H9 (cell line): ENCODE measurements at regions not wholly inside any gene's neighbourhood (a gene's known extent, or its start where the extent isn't known, plus 50 kb on each side); places are given as distances from the start of the nearest gene placed in this dataset.

Experiments
- DNase-seq: peaks from one replicate; pipeline ENCODE4 v3.0.0-alpha.2; 2017
- H2AFZ ChIP-seq: one replicate; pipeline ENCODE4 v1.6.1; 2013; ENCODE audit warnings: mild to moderate bottlenecking, low read length, control low read depth, moderate library complexity
- H2AK5ac ChIP-seq: 2 replicates; pipeline ENCODE4 v1.6.1; 2013; ENCODE audit warnings: low read length, control low read depth, mixed read lengths; ENCODE audit not compliant: insufficient read length
- H2BK120ac ChIP-seq: one replicate; pipeline ENCODE4 v1.6.1; 2013; ENCODE audit warnings: low read depth, mild to moderate bottlenecking, low read length, control low read depth, inconsistent platforms; ENCODE audit not compliant: poor library complexity, severe bottlenecking
- H2BK12ac ChIP-seq: 2 replicates; pipeline ENCODE4 v1.6.1; 2013; ENCODE audit warnings: low read length, control low read depth, mixed read lengths, low read depth; ENCODE audit not compliant: insufficient read length
- H2BK15ac ChIP-seq: 2 replicates; pipeline ENCODE4 v1.6.1; 2013; ENCODE audit warnings: low read depth, low read length, control low read depth
- H2BK20ac ChIP-seq: one replicate; pipeline ENCODE4 v1.6.1; 2013; ENCODE audit warnings: low read depth, mild to moderate bottlenecking, low read length, control low read depth, inconsistent platforms; ENCODE audit not compliant: poor library complexity, severe bottlenecking
- H2BK5ac ChIP-seq: 2 replicates; pipeline ENCODE4 v1.6.1; 2013; ENCODE audit warnings: low read length, control low read depth, mixed read lengths; ENCODE audit not compliant: insufficient read length
- H3K14ac ChIP-seq: 2 replicates; pipeline ENCODE4 v1.6.1; 2013; ENCODE audit warnings: low read length, control low read depth; ENCODE audit not compliant: insufficient read depth
- H3K18ac ChIP-seq: 2 replicates; pipeline ENCODE4 v1.6.1; 2013; ENCODE audit warnings: low read depth, mild to moderate bottlenecking, mixed read lengths, low read length, control low read depth; ENCODE audit not compliant: insufficient read length
- H3K23ac ChIP-seq: 2 replicates; pipeline ENCODE4 v1.6.1; 2013; ENCODE audit warnings: low read length, control low read depth, mixed read lengths, low read depth; ENCODE audit not compliant: insufficient read length
- H3K23me2 ChIP-seq: 2 replicates; pipeline ENCODE4 v1.6.1; 2013; ENCODE audit warnings: low read depth, mild to moderate bottlenecking, mixed read lengths, low read length, control low read depth; ENCODE audit not compliant: insufficient read length, poor library complexity, severe bottlenecking
- H3K27ac ChIP-seq: 2 replicates; pipeline ENCODE4 v1.5.1; 2013; ENCODE audit warnings: low read length, control low read depth, mixed read lengths, low read depth; ENCODE audit not compliant: insufficient read length
- H3K27me3 ChIP-seq: 2 replicates; pipeline ENCODE4 v1.6.1; 2013; ENCODE audit warnings: low read length, control low read depth, inconsistent platforms; ENCODE audit not compliant: insufficient read depth
- H3K4ac ChIP-seq: 2 replicates; pipeline ENCODE4 v1.6.1; 2013; ENCODE audit warnings: low read depth, mild to moderate bottlenecking, control low read depth, inconsistent platforms, low read length, moderate library complexity
- H3K4me1 ChIP-seq: 2 replicates; pipeline ENCODE4 v1.6.1; 2013; ENCODE audit warnings: low read length, control low read depth, inconsistent platforms; ENCODE audit not compliant: insufficient read depth
- H3K4me2 ChIP-seq: 2 replicates; pipeline ENCODE4 v1.6.1; 2013; ENCODE audit warnings: low read length, control low read depth, mixed read lengths; ENCODE audit not compliant: insufficient read length, insufficient read depth
- H3K56ac ChIP-seq: 2 replicates; pipeline ENCODE4 v1.6.1; 2013; ENCODE audit warnings: low read depth, mild to moderate bottlenecking, mixed read lengths, low read length, control low read depth; ENCODE audit not compliant: insufficient read length
- H3K79me1 ChIP-seq: 2 replicates; pipeline ENCODE4 v1.6.1; 2013; ENCODE audit warnings: low read depth, mild to moderate bottlenecking, moderate library complexity, low read length, control low read depth, inconsistent platforms; ENCODE audit not compliant: insufficient read depth, poor library complexity, severe bottlenecking
- H3K79me2 ChIP-seq: 2 replicates; pipeline ENCODE4 v1.6.1; 2013; ENCODE audit warnings: low read length, control low read depth, inconsistent platforms; ENCODE audit not compliant: insufficient read depth
- H3K9ac ChIP-seq: 2 replicates; pipeline ENCODE4 v1.6.1; 2013; ENCODE audit warnings: low read length, control low read depth, mixed read lengths; ENCODE audit not compliant: insufficient read length; ENCODE audit errors: extremely low read depth
- H3K9me3 ChIP-seq: one replicate; pipeline ENCODE4 v1.6.1; 2013; ENCODE audit warnings: low read depth, low read length, inconsistent platforms; ENCODE audit not compliant: control insufficient read depth
- H3T11ph ChIP-seq: one replicate; pipeline ENCODE4 v1.6.1; 2013; ENCODE audit warnings: mild to moderate bottlenecking, low read length, control low read depth, inconsistent platforms
- H4K20me1 ChIP-seq: one replicate; pipeline ENCODE4 v1.6.1; 2013; ENCODE audit not compliant: control insufficient read depth, insufficient read length, insufficient read depth
- H4K5ac ChIP-seq: 2 replicates; pipeline ENCODE4 v1.6.1; 2013; ENCODE audit warnings: low read depth, mild to moderate bottlenecking, mixed read lengths, low read length, control low read depth; ENCODE audit not compliant: insufficient read length
- H4K8ac ChIP-seq: replicated peaks from 2 replicates; pipeline ENCODE4 v1.6.1; 2013; ENCODE audit warnings: low read length, control low read depth, mixed read lengths, low read depth; ENCODE audit not compliant: insufficient read length
- H4K91ac ChIP-seq: 2 replicates; pipeline ENCODE4 v1.6.1; 2013; ENCODE audit warnings: low read depth, mild to moderate bottlenecking, moderate library complexity, mixed read lengths, low read length, control low read depth; ENCODE audit not compliant: insufficient read length
- H3K27ac Mint-ChIP-seq, 3 experiments: 2 replicates in 2 of 3; 3 replicates in 1 of 3; pipeline ENCODE4 v1.8.0; 2020 to 2021; ENCODE audit warnings: mixed read lengths in 3 of 3, mild to moderate bottlenecking in 1 of 3, moderate library complexity in 1 of 3
- H3K27me3 Mint-ChIP-seq: 2 replicates; pipeline ENCODE4 v1.8.0; 2021; ENCODE audit warnings: low read depth, mild to moderate bottlenecking, moderate library complexity, mixed read lengths
- H3K36me3 Mint-ChIP-seq, 3 experiments: 2 replicates in 2 of 3; 3 replicates in 1 of 3; pipeline ENCODE4 v1.8.0; 2020 to 2021; ENCODE audit warnings: low read depth in 3 of 3, mixed read lengths in 3 of 3; ENCODE audit not compliant: insufficient read depth in 1 of 3
- H3K4me1 Mint-ChIP-seq, 2 experiments: 2 replicates each; pipeline ENCODE4 v1.8.0; 2020; ENCODE audit warnings: mixed read lengths in 2 of 2
- H3K4me3 Mint-ChIP-seq, 2 experiments: 2 replicates in 1 of 2; 3 replicates in 1 of 2; pipeline ENCODE4 v1.8.0; 2020 to 2021; ENCODE audit warnings: mild to moderate bottlenecking in 2 of 2, mixed read lengths in 2 of 2, moderate library complexity in 1 of 2
- H3K9me3 Mint-ChIP-seq, 2 experiments: 2 replicates in 1 of 2; 3 replicates in 1 of 2; pipeline ENCODE4 v1.8.0; 2020; ENCODE audit warnings: mild to moderate bottlenecking in 2 of 2, mixed read lengths in 2 of 2, moderate library complexity in 1 of 2
- CTCF ChIP-seq: fragments of 200-600 bp; sonication (generic); conservative IDR thresholded peaks from 3 replicates; pipeline ENCODE4 v1.8.0; 2021; ENCODE audit warnings: antibody characterized with exemption, mild to moderate bottlenecking

GRCh38 chr5:171634511-171634910 lies 151.1 kb upstream of the SMIM23 start:
- Histone ChIP-seq H4K20me1 (no peaks in the 10 kb centered on the region), H3K56ac (no peak overlapping the region), H3K4me2 (no peak overlapping the region), H2BK20ac (no peak overlapping the region), H3K4ac (no peak overlapping the region), H3K79me1 (no peaks in the 10 kb centered on the region), H2AFZ (no peak overlapping the region), H3K9me3 (no peaks in the 10 kb centered on the region), H2BK120ac (no peak overlapping the region), H2BK12ac (no peak overlapping the region), H4K5ac (no peak overlapping the region), H3K27ac (no peak overlapping the region), H4K8ac (no peak overlapping the region), H3K14ac (no peak overlapping the region), H2AK5ac (no peak overlapping the region), H3K9ac (no peak overlapping the region), H3K23ac (no peak overlapping the region), H3K23me2 (no peaks in the 10 kb centered on the region), H3K27me3 (peaks cover 3% of the 10 kb centered on the region; the same call in 1 of the 2 replicates), H2BK5ac (no peak overlapping the region), H3T11ph (no peak overlapping the region), H3K4me1 (no peaks in the 10 kb centered on the region), H4K91ac (no peak overlapping the region), H3K18ac (no peak overlapping the region), H3K79me2 (no peaks in the 10 kb centered on the region), H2BK15ac (no peak overlapping the region)
- no peak for TF ChIP-seq CTCF
- Mint-ChIP-seq H3K27me3 (peaks cover 31% of the 10 kb centered on the region), H3K4me1 (peaks cover 5% of the 10 kb centered on the region in 2 experiments; a peak in 2 of 4 replicates), H3K27ac (no peak overlapping the region), H3K9me3 (no peaks in the 10 kb centered on the region), H3K36me3 (no peaks in the 10 kb centered on the region), H3K4me3 (no peak overlapping the region)
- no peak for DNase-seq
